A549 (cell line): ENCODE measurements at regions not wholly inside any gene's neighbourhood (a gene's known extent, or its start where the extent isn't known, plus 50 kb on each side); places are given as distances from the start of the nearest gene placed in this dataset.

Source experiments
- BHLHE40 ChIP-seq: IDR thresholded peaks from 2 replicates; pipeline ENCODE4 v1.6.1; 2012; ENCODE audit warnings: low read depth, low read length, inconsistent platforms
- CEBPB ChIP-seq, 2 experiments: fragments of >200 bp in 1 of 2; sonication (Bioruptor Twin) in 1 of 2; formaldehyde crosslinking in 1 of 2; IDR thresholded peaks; 2 replicates each; pipeline ENCODE4 v1.6.1; 2012 to 2016
- CTCF ChIP-seq: fragments of >200 bp; sonication (Bioruptor Twin); formaldehyde crosslinking; IDR thresholded peaks from 3 replicates; pipeline ENCODE4 v1.5.1; 2016
- EP300 ChIP-seq, 2 experiments: fragments of >200 bp; sonication (Bioruptor Twin); formaldehyde crosslinking; IDR thresholded peaks; 2 replicates in 1 of 2; 3 replicates in 1 of 2; pipeline ENCODE4 v1.6.1; 2016 to 2017
- FOSL2 ChIP-seq, 2 experiments: fragments of 450-650 bp in 1 of 2; fragments of >200 bp in 1 of 2; sonication (Bioruptor Twin) in 1 of 2; formaldehyde crosslinking; IDR thresholded peaks; 2 replicates each; pipeline versions ENCODE4 v1.5.0 to v1.6.1; 2016 to 2020; ENCODE audit warnings: mild to moderate bottlenecking in 1 of 2, moderate library complexity in 1 of 2
- HDAC2 ChIP-seq: fragments of 200-600 bp; sonication (generic); IDR thresholded peaks from 2 replicates; pipeline ENCODE4 v1.6.1; 2016
- HOXB13 ChIP-seq: fragments of 250-450 bp; sonication (Bioruptor Pico); IDR thresholded peaks from 2 replicates; pipeline ENCODE4 v1.5.0; 2020; ENCODE audit warnings: low read depth, mild to moderate bottlenecking, moderate library complexity
- MYC ChIP-seq: IDR thresholded peaks from 2 replicates; pipeline ENCODE4 v1.6.1; 2012; ENCODE audit warnings: mild to moderate bottlenecking, inconsistent platforms, low read length, improper control_type of control experiment, borderline replicate concordance
- POLR2A ChIP-seq: IDR thresholded peaks from 2 replicates; pipeline ENCODE4 v1.6.1; 2012; ENCODE audit warnings: mild to moderate bottlenecking, low read length
- POLR2AphosphoS2 ChIP-seq: conservative IDR thresholded peaks from 2 replicates; pipeline ENCODE4 v1.6.1; 2012; ENCODE audit warnings: low read length, improper control_type of control experiment, inconsistent platforms
- RAD21 ChIP-seq, 2 experiments: fragments of >200 bp in 1 of 2; sonication (Bioruptor Twin) in 1 of 2; formaldehyde crosslinking in 1 of 2; IDR thresholded peaks in 1 of 2; conservative IDR thresholded peaks in 1 of 2; 2 replicates in 1 of 2; 3 replicates in 1 of 2; pipeline ENCODE4 v1.6.1; 2012 to 2018; ENCODE audit warnings: inconsistent platforms in 1 of 2
- RARB ChIP-seq: fragments of 250-450 bp; sonication (Bioruptor Pico); IDR thresholded peaks from 2 replicates; pipeline ENCODE4 v1.8.0; 2021; ENCODE audit warnings: mild to moderate bottlenecking, moderate library complexity

GRCh38 chr9:26152350-26152749 lies 474.1 kb upstream of the TUSC1 start:
- TF ChIP-seq CTCF: no peak
- TF ChIP-seq CEBPB (IDR thresholded peaks at IDR 0.05): no peak
- no peak for TF ChIP-seq EP300 (IDR thresholded peaks at IDR 0.05)
- TF ChIP-seq BHLHE40: no peak
- TF ChIP-seq POLR2AphosphoS2: no peak
- no peak for TF ChIP-seq RAD21 (conservative IDR thresholded peaks at IDR 0.05 in 1 of 2, IDR thresholded peaks at IDR 0.05 in 1 of 2)
- TF ChIP-seq FOSL2 (IDR thresholded peaks at IDR 0.05): no peak
- TF ChIP-seq FOSL2 (CRISPR knock-in tag; IDR thresholded peaks at IDR 0.05): no peak
- TF ChIP-seq HOXB13 (CRISPR knock-in tag): no peak
- TF ChIP-seq POLR2A: no peak
- no peak for TF ChIP-seq HDAC2
- TF ChIP-seq MYC: no peak
- no peak for TF ChIP-seq RARB (CRISPR knock-in tag)
